ENCODE measurements at regions not wholly inside any gene's neighbourhood (a gene's known extent, or its start where the extent isn't known, plus 50 kb on each side); places are given as distances from the start of the nearest gene placed in this dataset.
"Not testable (repeated sequence)": the region's sequence is repeated elsewhere in the genome, so short reads cannot be mapped to it uniquely, and the experiment has no call there.

DNA sequence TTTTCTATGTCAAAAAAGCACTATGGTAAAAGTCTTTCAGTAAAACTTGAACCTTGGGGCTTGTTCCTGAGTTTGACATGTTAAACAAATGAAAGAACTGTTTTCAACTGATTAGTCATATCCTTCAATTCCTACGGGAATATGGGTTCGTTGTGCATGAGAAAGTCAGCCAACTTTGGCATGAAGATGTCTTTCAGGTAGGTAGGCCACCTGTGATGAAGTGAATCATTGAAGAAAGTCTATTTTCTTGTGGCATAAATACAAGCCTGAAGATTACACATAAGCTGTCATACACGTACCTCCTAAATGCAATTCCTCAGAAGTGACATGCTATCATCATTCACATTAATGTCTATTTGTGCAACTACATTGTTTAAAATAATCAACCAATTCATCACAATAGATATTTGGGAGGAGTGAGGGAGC is 513.0 kb downstream of the IRS2 start:
- no peaks in the 10 kb centered on the region for H3K9me3 Mint-ChIP-seq (ENCODE audit: low read depth)
- DNase-seq (ENCODE audit: low spot score, unreplicated experiment), result no peak
- no peaks in the 10 kb centered on the region for H3K36me3 Mint-ChIP-seq (ENCODE audit: insufficient read depth)
- H3K4me1 Mint-ChIP-seq (ENCODE audit: low read depth), result peaks cover 11% of the 10 kb centered on the region
- no peak overlapping the region for H3K4me3 Mint-ChIP-seq (ENCODE audit: low read depth)
- peaks cover 10% of the 10 kb centered on the region for H3K27me3 Mint-ChIP-seq
- TF ChIP-seq CTCF (IDR thresholded peaks at IDR 0.05; ENCODE audit: unreplicated experiment), result no peak
- H3K27ac Mint-ChIP-seq, result no peak overlapping the region

- H3K27ac Mint-ChIP-seq, result no peak overlapping the region
Measured at GRCh38 chr13:109272595-109273325, 513.6 kb downstream of the IRS2 start.

DNA sequence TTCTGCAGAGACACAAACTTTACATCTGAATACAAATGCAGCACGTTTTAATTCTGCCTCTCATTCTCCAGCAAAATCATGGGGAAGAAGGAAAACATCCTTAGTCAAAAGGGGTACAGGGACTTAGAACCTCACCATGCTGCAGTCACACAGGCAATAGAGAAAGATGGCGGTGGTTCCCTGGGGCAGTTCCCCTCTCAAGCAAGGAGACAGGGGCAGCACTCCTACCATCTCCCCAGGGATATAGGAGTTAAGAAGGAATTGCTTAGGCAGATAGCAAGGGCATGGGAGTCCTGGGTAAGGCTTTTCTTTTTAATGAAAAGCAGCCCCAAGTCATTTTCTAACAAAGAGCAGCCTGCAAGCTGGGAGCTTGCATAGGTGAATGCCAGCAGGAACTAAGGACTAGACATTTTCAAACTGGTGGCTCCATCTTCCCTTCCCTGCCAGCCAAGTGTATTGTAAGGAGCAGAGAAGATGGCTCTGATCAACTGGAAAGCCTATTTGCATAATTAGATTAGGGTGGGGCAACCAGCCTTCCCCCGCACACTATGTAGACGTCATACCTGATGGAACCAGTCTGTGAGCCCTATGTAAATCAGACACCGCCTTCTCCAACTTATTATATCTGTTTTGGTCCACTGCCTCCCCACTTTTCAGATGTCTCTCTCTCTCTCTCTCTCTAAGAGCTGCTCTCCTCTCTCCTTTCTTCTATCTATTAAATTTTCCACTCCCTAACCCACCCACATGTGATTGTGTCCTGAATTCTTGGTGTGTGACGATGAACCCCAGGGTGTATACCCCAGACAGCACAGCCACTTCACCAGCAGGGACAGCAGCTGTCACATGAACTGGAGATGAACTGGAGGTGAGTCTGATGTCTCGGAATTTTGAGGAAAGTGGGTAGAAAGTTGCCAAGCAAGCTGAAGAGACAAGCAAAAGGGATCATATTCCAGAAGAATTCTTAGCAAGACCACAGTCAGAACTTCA is 514.5 kb downstream of the IRS2 start:
- no peak overlapping the region for H3K27ac Mint-ChIP-seq
- TF ChIP-seq CTCF (IDR thresholded peaks at IDR 0.05; ENCODE audit: unreplicated experiment), result no peak
- no peaks in the 10 kb centered on the region for H3K36me3 Mint-ChIP-seq (ENCODE audit: insufficient read depth)
- H3K27me3 Mint-ChIP-seq, result peaks cover 18% of the 10 kb centered on the region
- no peak for DNase-seq (ENCODE audit: low spot score, unreplicated experiment)
- H3K4me3 Mint-ChIP-seq (ENCODE audit: low read depth), result no peak overlapping the region
- H3K9me3 Mint-ChIP-seq (ENCODE audit: low read depth), result no peaks in the 10 kb centered on the region
- H3K4me1 Mint-ChIP-seq (ENCODE audit: low read depth), result peaks cover 12% of the 10 kb centered on the region

More at GRCh38 chr13:109272595-109273325, 513.6 kb downstream of the IRS2 start:
- H3K36me3 Mint-ChIP-seq (ENCODE audit: insufficient read depth), result no peaks in the 10 kb centered on the region
- no peak for TF ChIP-seq CTCF (IDR thresholded peaks at IDR 0.05; ENCODE audit: unreplicated experiment)
- no peaks in the 10 kb centered on the region for H3K9me3 Mint-ChIP-seq (ENCODE audit: low read depth)
- H3K4me1 Mint-ChIP-seq (ENCODE audit: low read depth), result peaks cover 12% of the 10 kb centered on the region
- no peak overlapping the region for H3K4me3 Mint-ChIP-seq (ENCODE audit: low read depth)
- peaks cover 14% of the 10 kb centered on the region for H3K27me3 Mint-ChIP-seq
- DNase-seq (ENCODE audit: low spot score, unreplicated experiment), result no peak

GRCh38 chr13:109271061-109271460 is 515.3 kb downstream of the IRS2 start:
- Mint-ChIP-seq H3K36me3 (ENCODE audit: insufficient read depth) (no peaks in the 10 kb centered on the region), H3K4me3 (ENCODE audit: low read depth) (no peak overlapping the region), H3K9me3 (ENCODE audit: low read depth) (no peaks in the 10 kb centered on the region), H3K27ac (no peak overlapping the region), H3K4me1 (ENCODE audit: low read depth) (peaks cover 12% of the 10 kb centered on the region), H3K27me3 (peaks cover 22% of the 10 kb centered on the region)
- no peak for TF ChIP-seq CTCF (IDR thresholded peaks at IDR 0.05; ENCODE audit: unreplicated experiment)
- DNase-seq (ENCODE audit: low spot score, unreplicated experiment), result no peak

- Mint-ChIP-seq H3K4me1 (ENCODE audit: low read depth) (peaks cover 20% of the 10 kb centered on the region), H3K27me3 (peaks cover 22% of the 10 kb centered on the region)
- H3K36me3 Mint-ChIP-seq (ENCODE audit: insufficient read depth); DNase-seq (ENCODE audit: low spot score, unreplicated experiment); H3K27ac Mint-ChIP-seq; H3K4me3 Mint-ChIP-seq (ENCODE audit: low read depth); H3K9me3 Mint-ChIP-seq (ENCODE audit: low read depth): not testable (repeated sequence)
Measured at GRCh38 chr13:109269381-109269780, 517.0 kb downstream of the IRS2 start.

DNA sequence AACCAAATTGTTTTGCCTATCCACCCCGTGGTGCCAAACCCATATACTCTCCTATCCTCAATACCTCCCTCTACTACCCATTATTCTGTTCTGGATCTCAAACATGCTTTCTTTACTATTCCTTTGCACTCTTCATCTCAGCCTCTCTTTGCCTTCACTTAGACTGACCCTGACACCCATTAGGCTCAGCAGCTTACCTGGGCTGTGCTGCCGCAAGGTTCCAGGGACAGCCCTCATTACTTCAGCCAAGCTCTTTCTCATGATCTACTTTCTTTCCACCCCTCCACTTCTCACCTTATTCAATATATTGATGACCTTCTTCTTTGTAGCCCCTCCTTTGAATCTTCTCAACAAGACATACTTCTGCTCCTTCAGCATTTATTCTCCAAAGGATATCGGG is 517.9 kb downstream of the IRS2 start:
- H3K27ac Mint-ChIP-seq; DNase-seq (ENCODE audit: low spot score, unreplicated experiment); H3K36me3 Mint-ChIP-seq (ENCODE audit: insufficient read depth); H3K4me3 Mint-ChIP-seq (ENCODE audit: low read depth); H3K9me3 Mint-ChIP-seq (ENCODE audit: low read depth): not testable (repeated sequence)
- Mint-ChIP-seq H3K4me1 (ENCODE audit: low read depth) (peaks cover 19% of the 10 kb centered on the region), H3K27me3 (peaks cover 22% of the 10 kb centered on the region)

- not testable (repeated sequence) for H3K9me3 Mint-ChIP-seq (ENCODE audit: low read depth); H3K27ac Mint-ChIP-seq; H3K36me3 Mint-ChIP-seq (ENCODE audit: insufficient read depth); H3K4me3 Mint-ChIP-seq (ENCODE audit: low read depth); DNase-seq (ENCODE audit: low spot score, unreplicated experiment)
- Mint-ChIP-seq H3K4me1 (ENCODE audit: low read depth) (peaks cover 19% of the 10 kb centered on the region), H3K27me3 (peaks cover 22% of the 10 kb centered on the region)
Measured at GRCh38 chr13:109267400-109267799, 519.0 kb downstream of the IRS2 start.

DNA sequence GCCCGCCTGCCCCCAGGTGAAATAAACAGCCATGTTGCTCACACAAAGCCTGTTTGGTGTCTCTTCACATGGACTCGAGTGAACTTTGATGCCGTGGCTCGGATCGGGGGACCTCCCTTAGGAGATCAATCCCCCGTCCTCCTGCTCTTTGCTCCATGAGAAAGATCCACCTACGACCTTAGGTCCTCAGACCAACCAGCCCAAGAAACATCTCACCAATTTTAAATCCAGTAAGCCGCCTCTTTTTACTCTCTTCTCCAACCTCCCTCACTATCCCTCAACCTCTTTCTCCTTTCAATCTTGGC is 521.0 kb downstream of the IRS2 start:
- not testable (repeated sequence) for H3K4me3 Mint-ChIP-seq (ENCODE audit: low read depth); H3K9me3 Mint-ChIP-seq (ENCODE audit: low read depth); H3K36me3 Mint-ChIP-seq (ENCODE audit: insufficient read depth); DNase-seq (ENCODE audit: low spot score, unreplicated experiment)
- Mint-ChIP-seq H3K27me3 (peaks cover 22% of the 10 kb centered on the region), H3K27ac (peak overlapping the region; percentile 35), H3K4me1 (ENCODE audit: low read depth) (peaks cover 17% of the 10 kb centered on the region)

Data from progenitor cell of endocrine pancreas (in vitro differentiated cells).